Neural crest cell (in vitro differentiated cells): ENCODE measurements at regions not wholly inside any gene's neighbourhood (a gene's known extent, or its start where the extent isn't known, plus 50 kb on each side); places are given as distances from the start of the nearest gene placed in this dataset.

Experiments used
- DNase-seq: peaks from one replicate; pipeline ENCODE4 v3.0.0; 2021; ENCODE audit warnings: low read depth, mixed read lengths, low spot score
- H3K27ac Mint-ChIP-seq: one replicate; pipeline ENCODE4 v1.8.0; 2021; ENCODE audit warnings: mild to moderate bottlenecking, mixed read lengths; ENCODE audit not compliant: unreplicated experiment
- H3K27me3 Mint-ChIP-seq: 2 replicates; pipeline ENCODE4 v1.8.0; 2021; ENCODE audit warnings: low read depth, mild to moderate bottlenecking, mixed read lengths
- H3K36me3 Mint-ChIP-seq: 2 replicates; pipeline ENCODE4 v1.8.0; 2021; ENCODE audit warnings: low read depth, mild to moderate bottlenecking, mixed read lengths
- H3K4me1 Mint-ChIP-seq: 2 replicates; pipeline ENCODE4 v1.8.0; 2021; ENCODE audit warnings: mixed read lengths
- H3K4me3 Mint-ChIP-seq: one replicate; pipeline ENCODE4 v1.8.0; 2021; ENCODE audit warnings: mild to moderate bottlenecking, mixed read lengths
- H3K9me3 Mint-ChIP-seq: 2 replicates; pipeline ENCODE4 v1.8.0; 2021; ENCODE audit warnings: mixed read lengths
- TF ChIP-seq, protein P1 (sequence below): fragments of 200-600 bp; sonication (generic); conservative IDR thresholded peaks from 2 replicates; pipeline ENCODE4 v1.5.0; 2021; ENCODE audit warnings: antibody characterized with exemption, mild to moderate bottlenecking

DNA sequence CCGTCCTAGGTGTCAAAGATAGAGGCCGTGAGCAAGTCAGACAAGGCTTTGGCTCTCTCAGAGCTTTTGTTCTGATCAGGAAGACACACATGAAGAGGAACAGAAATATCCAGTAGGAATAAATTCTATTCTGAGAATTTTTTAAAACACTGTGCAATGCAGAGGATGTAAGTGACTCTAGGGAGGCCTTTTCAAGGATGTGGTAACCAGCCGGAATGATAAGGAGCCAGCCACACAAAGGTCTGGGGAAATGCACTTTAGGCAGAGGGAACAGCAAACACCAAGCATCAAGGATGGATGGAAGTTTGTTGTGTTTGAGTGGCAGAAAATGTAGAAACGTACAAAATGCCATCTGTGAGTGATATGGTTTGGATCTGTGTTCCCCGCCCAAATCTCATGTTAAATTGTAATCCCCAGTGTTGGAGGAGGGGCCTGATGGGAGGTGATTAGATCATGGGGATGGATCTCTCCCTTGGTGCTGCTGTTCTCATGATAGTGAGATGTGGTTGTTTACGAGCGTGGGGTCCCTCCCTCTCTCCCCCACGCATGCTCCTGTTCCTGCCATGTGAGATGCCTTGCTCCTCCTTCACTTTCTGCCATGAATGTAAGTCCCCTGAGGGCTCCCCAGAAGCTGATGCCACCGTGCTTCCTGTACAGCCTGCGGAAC is 93.6 kb upstream of the CDYL start:
- Mint-ChIP-seq H3K9me3 (no peaks in the 10 kb centered on the region), H3K27me3 (no peaks in the 10 kb centered on the region), H3K36me3 (no peaks in the 10 kb centered on the region), H3K4me3 (no peak overlapping the region), H3K4me1 (no peaks in the 10 kb centered on the region), H3K27ac (no peak overlapping the region)
- no peak for DNase-seq
- TF ChIP-seq, protein P1, sequence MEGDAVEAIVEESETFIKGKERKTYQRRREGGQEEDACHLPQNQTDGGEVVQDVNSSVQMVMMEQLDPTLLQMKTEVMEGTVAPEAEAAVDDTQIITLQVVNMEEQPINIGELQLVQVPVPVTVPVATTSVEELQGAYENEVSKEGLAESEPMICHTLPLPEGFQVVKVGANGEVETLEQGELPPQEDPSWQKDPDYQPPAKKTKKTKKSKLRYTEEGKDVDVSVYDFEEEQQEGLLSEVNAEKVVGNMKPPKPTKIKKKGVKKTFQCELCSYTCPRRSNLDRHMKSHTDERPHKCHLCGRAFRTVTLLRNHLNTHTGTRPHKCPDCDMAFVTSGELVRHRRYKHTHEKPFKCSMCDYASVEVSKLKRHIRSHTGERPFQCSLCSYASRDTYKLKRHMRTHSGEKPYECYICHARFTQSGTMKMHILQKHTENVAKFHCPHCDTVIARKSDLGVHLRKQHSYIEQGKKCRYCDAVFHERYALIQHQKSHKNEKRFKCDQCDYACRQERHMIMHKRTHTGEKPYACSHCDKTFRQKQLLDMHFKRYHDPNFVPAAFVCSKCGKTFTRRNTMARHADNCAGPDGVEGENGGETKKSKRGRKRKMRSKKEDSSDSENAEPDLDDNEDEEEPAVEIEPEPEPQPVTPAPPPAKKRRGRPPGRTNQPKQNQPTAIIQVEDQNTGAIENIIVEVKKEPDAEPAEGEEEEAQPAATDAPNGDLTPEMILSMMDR = no peak

DNA sequence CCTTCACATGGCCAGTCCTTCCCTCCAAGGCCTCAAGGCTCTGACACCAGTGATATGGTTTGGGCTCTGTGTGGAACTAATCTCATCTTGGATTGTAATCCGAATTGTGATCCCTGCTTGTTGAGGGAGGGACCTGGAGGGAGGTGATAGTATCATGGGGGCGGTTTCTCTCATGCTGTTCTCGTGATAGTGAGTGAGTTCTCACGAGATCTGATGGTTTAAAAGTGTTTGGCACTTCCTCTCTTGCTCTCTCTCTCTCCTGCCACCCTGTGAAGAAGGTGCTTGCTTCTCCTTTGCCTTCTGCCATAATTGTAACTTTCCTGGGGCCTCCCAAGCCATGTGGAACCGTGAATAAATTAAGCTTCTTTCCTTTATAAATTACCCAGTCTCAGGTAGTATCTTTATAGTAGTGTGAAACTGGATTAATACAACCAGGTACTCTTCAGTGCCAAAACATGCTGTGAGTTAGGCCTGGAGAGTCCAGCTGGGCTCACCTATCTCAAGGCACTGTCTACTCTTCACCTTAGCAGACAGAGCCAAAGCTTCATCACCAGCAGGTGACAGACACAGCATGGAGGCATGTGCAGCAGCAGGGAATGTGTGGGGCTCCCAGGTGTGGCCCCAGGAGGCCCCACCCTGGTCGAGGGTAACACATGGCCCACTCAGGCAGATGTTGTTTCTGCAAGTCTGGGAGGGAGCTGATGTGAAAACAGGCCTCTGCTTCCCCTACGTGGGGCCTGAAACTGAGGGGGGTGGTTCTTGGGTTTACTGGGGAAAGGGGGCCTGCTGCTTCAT is 97.5 kb upstream of the CDYL start:
- no peak overlapping the region for H3K4me3 Mint-ChIP-seq
- no peaks in the 10 kb centered on the region for H3K27me3 Mint-ChIP-seq
- no peak overlapping the region for H3K27ac Mint-ChIP-seq
- no peaks in the 10 kb centered on the region for H3K9me3 Mint-ChIP-seq
- H3K36me3 Mint-ChIP-seq = no peaks in the 10 kb centered on the region
- no peaks in the 10 kb centered on the region for H3K4me1 Mint-ChIP-seq
- DNase-seq = no peak
- TF ChIP-seq, protein P1 = no peak

DNA sequence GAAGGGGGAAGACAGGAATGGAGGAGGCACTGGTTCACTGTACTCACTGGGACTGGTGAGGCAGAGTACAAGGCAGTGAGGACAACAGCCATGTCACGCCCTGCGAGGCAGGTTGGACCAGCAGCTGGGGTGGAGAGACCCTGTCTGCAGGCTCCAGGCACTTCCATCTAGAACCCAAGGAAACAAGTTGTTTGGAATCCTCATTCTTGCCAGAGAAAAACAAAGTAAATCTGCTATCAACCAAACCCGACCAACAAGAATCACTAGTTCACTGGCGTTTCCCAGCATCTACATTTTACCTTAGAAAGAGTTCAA is 98.5 kb upstream of the CDYL start:
- H3K4me3 Mint-ChIP-seq = no peak overlapping the region
- no peak overlapping the region for H3K27ac Mint-ChIP-seq

DNA sequence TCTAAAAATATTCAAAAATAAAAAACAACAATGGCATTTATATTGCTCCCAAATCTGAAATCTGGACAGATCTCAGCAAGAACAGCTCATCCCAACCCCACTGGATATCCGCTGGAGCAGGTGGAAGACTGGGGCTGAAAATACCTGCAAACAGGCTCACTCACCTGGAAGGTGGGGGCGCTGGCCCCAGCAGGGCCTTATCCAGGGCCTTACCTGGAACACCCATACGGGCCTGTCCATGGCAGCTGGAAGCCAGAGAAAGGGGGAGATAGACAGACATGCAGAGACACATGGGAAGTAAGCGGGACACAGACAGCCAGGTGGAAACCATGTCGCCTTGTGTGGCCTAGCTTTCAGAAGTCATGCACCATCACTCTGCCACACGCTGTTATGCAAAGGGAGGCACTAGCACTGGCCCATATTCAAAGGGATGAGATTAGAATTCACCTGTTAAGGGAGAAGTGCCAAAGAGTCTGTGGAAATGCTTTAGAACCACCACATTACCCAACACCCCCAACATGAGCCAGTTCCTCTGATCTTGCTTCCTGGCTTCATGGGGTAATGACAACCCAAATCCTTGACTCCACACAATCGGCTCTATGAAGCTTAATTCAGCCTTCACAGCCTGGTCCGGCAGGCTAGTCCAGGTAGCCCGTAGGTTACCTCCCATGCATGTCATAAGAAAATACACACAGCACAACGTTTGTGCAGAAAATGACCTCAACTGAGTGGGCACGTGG is 99.0 kb upstream of the CDYL start:
- Mint-ChIP-seq H3K27ac (no peak overlapping the region), H3K4me1 (peaks cover 8% of the 10 kb centered on the region), H3K27me3 (no peaks in the 10 kb centered on the region), H3K9me3 (no peaks in the 10 kb centered on the region), H3K4me3 (no peak overlapping the region), H3K36me3 (no peaks in the 10 kb centered on the region)
- TF ChIP-seq, protein P1 = no peak
- DNase-seq = no peak

More for the DNA sequence above, 98.5 kb upstream of the CDYL start:
- no peak for DNase-seq
- H3K27me3 Mint-ChIP-seq = no peaks in the 10 kb centered on the region
- TF ChIP-seq, protein P1 = no peak
- no peaks in the 10 kb centered on the region for H3K9me3 Mint-ChIP-seq
- peaks cover 8% of the 10 kb centered on the region for H3K4me1 Mint-ChIP-seq
- H3K36me3 Mint-ChIP-seq = no peaks in the 10 kb centered on the region

DNA sequence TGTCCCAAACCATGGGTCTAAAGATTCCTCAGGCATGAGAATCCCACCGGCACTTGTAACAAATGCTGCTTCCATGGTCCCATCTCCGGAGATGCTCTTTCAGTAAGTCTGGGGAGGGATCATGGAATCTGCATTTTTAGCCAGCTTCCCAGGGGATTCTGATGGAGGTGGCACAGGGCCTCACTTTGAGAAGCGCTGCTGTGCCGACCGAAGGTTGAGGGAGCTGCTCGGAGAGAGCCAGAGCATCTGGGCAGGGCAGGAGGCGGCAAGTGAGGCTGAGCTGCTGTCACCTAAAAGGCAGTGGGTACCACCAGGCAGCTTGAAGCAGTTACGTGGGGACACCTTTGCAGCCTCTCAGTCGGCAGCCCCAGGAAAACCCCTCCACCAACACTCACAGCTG is 100.2 kb upstream of the CDYL start:
- H3K4me1 Mint-ChIP-seq = peaks cover 8% of the 10 kb centered on the region
- no peaks in the 10 kb centered on the region for H3K9me3 Mint-ChIP-seq
- no peak overlapping the region for H3K27ac Mint-ChIP-seq
- no peak for DNase-seq
- H3K4me3 Mint-ChIP-seq = no peak overlapping the region
- TF ChIP-seq, protein P1 = no peak
- no peaks in the 10 kb centered on the region for H3K36me3 Mint-ChIP-seq
- H3K27me3 Mint-ChIP-seq = no peaks in the 10 kb centered on the region
